GM19397 (cell line): ENCODE measurements at regions not wholly inside any gene's neighbourhood (a gene's known extent, or its start where the extent isn't known, plus 50 kb on each side); places are given as distances from the start of the nearest gene placed in this dataset.

Experiments
- ATAC-seq: cut with Tn5 transposase; IDR thresholded peaks from one replicate; pipeline ENCODE4 v1.9.1; 2021; ENCODE audit warnings: mild to moderate bottlenecking, moderate library complexity; ENCODE audit not compliant: unreplicated experiment

DNA sequence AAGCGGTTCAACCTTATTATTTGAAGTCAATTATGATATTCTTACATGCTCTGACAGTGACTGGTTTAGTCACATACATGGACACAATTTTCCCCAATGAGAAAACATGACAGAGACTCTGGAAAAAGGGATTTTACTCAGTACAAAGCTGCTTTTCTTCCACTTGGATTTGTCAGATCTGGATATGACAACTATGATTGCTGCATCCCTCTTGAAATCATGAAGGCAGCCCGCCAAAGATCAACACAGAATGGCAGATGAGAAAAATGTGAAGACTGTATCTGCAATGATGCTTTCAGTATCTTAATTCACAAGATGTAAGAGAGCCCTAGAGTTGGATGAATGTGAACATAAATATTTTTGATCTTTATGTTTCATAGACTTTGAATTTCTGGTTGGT is 439.6 kb downstream of the CDH8 start:
- no peak for ATAC-seq

DNA sequence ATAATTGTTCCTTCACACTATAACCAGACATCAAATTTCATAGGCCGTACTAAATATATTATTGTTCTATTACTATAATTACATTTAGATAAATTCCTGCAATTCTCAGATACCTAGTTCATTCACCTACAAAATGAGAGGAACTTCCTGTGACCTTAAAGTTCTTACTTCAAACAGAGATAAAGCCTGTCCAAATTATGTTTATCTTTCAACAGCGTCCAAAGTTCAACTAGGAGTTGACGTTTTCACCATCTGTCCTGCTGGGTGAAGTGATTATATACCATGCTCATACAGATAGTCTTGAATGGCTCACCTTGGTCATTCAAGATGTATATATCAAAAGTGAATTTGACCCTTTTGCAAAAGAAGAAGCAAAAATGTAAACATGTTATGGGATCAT is 440.6 kb downstream of the CDH8 start:
- no peak for ATAC-seq

DNA sequence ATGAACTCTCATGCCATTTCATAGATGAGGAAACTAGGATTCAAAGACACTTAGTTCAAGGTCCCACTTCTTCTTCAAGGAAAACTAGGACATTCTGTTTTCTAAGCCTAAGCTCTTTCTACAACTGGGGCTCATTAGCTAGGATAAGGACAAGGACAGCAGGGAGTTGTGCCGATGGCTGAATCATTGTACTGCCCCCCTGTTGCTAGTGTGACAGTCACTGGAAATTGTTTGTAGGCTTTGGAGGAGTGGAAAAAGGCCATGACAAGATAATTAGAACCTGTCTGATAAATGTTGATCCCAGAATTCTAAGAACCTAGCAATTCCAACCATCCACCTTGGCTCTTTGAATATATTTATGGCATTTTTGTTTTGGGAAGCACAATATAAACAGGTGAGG is 445.7 kb downstream of the CDH8 start:
- no peak for ATAC-seq

DNA sequence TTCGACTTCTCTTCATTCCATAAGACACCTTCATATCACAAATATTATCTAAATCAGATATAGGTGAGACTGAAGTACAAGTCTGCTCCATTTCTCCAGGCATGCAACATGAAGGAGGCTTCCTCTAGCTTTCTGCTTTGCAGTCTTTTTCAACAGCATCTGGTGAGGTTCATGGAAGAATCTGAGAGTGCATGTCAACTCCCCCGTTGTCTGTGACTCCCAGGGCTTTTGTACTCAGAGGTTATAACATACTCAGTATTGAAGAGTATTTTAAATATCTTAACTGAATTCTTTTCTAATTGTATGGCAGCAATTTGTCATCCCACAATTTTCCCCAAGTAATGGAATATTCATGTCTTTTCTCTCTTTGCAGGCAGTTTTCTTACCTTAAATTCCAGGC is 448.7 kb downstream of the CDH8 start:
- no peak for ATAC-seq

DNA sequence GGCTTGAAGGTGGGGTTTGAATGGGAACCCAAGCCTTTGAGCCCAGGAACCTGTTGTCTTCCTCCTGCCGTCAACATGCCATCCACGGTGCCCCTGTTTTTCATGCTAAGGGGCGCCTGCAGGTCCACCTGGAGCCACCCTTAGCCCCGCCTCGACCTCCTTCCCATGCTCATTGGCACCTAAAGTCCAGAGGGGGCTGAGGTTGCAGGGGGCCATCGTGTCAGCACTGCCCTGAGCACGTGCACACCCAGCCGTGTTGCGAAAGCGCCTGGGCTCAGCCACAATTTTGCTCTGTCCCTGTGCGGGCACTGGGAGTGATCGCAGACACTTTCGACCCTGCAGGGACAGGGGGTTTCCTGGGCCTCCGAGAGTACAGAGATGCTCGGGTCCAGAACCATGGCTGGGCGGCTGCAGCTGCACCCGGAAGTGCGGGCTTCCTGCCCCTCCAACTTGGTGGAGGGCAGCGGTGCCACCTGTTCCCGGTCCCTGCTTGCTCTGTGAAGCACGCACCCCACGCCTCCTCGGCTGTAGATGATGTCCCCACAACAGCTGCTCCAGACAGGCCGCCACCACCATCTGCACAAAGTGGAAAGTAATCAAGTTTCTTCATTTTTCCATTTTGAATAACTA is 454.7 kb downstream of the CDH8 start:
- no peak for ATAC-seq

DNA sequence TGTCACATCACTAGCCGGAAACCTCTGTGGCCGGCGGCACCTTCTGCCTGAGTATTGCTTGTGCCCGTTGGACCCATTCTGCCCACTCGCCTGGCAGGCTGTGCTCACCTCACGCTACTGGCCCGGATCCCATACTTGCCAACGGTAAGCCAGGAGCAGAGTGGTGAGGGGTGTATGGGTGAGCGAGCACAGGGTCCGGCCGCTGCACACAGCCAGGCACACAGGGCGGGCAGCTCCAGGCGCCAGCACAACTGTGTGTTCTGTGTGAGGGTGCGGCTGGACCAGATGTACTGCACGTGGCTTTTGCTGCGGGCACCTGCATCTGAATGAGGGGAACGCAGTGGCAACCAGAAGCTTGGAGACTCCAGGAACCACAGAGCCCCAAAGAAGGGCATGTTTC is 455.7 kb downstream of the CDH8 start:
- ATAC-seq = no peak

DNA sequence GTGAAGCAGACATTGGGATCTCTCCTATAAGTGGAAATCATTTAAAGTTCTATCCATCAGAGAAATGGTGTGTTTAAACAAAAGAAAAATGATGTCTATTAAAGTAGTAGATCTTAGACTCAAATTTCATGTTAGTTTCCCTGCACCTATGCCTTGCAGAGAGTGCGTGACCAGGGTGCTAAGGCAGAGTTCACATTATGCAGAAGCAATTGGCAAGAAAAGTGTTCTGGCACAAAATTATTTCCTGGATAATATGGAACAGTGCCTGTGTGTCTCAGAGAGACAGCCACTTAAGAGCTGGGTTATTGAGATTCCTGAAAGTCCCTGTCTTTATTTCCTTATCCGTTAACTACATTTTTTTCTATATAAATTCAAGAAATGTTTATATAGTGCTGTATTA is 457.0 kb downstream of the CDH8 start:
- no peak for ATAC-seq

DNA sequence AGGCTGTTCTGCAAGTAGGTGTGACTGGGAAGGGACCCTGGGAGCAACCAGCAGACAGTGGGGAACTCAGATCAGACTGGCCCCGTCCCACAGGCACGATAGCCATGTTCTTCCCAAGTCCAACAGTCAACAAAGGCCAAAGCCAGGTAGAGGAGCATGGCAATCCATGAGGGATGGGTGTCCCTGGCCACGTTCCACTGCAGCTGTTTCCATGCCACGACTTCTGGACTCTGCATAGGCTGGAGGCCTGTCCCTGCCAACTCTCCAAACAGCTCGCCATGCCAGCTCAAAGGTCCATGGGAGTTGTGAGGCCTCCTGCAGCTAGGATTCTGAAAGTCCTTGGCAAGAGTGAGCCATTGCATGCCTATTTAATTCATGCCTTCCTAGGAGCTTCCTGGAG is 459.8 kb downstream of the CDH8 start:
- ATAC-seq = no peak

DNA sequence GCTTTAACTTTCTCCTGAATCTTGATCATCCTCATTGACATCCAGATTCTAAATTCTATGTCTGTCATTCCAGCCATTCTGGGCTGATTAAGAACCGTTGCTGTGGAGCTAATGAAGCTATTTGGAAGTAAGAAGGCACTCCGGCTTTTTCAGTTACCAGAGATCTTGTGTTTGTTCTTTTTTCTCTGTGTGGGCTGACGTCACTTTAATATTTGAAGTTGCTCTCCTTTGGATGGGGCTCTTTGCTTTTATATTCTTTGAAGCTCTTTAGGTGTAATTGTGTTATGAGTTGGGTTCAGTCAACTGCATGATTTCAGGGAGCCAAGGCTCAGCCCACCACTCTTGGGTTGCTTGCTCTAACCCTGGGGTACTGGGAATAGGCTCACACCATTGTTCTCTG is 460.6 kb downstream of the CDH8 start:
- no peak for ATAC-seq

DNA sequence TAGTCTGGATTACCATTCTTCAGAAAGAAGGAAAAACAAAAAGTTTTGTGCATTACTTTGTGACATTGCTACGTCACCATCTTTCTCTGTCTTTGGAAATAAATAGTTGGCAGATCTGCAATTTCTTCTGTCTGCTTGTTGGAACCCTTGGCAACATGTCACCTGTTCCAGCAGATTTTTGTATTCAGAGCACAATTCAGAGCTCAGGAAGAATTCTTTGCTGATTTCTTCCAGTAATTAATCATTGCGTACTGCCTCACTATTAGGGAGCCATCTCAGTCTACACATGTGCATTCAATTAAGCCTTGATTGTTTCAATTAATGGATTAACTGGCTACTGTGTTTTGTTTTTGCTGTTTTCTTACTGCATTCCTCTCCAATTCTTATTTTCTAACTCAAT is 467.2 kb downstream of the CDH8 start:
- no peak for ATAC-seq

DNA sequence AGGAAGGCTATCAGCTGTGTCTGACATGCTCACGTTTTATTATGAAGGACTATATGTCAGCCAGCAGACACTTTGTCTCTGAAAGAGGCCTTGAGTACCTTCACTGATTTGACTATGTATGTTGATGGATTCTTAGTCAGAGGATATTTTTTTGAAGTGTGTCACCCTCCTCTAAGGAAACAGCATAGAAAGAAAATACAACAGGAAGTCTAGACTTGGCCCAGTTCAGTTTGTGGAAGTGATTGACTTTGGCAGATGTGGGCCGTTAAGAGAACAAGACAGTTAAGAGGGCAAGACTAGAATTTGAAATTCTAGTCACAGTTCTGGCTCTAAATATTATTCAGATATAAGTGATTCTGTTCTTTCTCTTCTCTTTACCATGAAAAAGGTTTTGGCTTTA is 471.5 kb downstream of the CDH8 start:
- no peak for ATAC-seq

DNA sequence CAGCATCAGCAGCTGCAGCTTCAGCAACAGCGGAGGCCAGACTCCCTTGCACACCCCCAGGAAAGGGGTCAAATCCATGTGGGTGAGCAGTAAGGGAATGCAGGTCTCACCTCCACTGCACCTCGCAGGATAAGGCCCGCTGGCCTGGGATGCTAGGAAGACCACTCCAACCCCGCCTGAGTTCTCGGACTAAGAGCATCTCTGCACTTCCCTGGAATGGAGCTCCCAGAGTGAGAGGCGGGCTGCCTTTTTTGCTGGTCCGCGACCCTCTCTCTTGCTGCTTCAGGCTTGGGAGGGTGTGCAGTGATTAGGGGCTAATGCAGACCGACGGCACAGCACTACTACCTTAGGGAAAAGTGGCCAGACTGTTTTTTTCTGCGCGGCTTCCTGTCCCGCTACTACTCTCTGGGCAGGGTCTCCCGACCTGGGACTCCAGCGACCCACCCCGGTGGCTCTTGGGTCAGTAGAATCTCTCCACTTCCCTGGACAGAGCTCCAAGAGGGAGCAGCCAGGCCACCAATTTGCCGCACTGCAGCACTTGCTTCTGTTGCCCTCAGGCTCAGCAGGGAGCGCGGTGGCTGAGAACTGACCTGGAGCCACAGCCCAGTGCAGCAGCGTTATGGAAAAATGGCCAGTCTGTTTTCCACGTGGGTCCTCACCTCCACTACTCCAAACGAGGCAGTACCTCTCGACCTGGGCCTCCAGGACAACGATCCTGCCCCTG is 480.4 kb downstream of the CDH8 start:
- no peak for ATAC-seq

DNA sequence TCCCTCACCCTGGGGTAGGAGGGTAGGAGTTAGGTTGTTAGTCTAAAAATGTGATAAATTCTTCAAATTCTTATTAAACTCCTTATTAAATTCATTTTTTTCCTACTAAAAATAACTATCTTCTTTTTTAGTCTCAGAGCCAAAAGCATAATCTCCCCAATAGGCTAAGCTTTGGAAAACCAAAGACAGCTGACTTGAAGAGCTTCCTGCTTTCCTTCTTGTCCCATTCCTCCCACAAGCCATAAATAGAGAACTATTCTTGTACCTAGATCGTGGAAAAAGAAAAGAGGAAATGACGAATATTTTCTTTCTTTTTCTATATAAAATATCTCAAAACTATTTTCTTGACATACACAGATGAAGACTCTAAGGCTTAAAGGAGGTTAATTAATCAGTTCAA is 486.9 kb downstream of the CDH8 start:
- ATAC-seq = no peak

DNA sequence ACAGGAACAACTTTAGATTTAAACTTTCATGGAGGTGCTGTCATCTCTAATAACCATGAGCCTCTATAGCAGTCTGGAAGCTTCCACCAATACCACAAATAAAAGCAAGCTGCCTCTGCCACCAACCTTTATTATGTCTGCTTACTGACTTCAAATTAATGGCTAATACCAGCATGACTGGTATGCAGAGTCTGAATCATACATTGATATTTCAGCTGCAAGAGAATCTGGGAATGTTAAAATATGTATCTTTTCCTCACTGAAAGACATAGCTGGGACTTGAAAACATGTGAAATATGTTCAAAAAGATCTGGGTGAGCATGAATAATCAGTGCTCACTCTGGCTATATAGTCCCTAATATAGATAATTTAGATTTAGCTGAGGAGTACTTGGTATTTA is 488.6 kb downstream of the CDH8 start:
- no peak for ATAC-seq

DNA sequence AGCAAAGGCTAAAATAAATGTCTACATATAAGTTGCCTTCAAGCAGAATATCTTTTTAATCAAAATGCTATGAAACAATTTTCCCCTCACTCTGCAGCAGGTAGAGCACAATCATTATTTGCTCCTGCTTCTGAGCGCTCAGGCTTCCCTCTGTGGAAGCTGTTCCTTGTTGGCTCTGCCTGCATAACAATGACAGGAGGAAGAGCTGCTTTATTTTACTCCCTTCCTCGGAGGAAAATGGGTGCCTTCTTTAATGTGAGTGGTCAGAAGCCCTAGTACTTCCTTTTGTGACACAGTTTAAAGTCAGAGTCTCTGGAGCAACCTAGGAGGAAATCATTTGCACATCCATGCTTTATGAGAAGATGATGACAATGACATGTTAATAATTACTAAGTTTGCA is 492.1 kb downstream of the CDH8 start:
- no peak for ATAC-seq

DNA sequence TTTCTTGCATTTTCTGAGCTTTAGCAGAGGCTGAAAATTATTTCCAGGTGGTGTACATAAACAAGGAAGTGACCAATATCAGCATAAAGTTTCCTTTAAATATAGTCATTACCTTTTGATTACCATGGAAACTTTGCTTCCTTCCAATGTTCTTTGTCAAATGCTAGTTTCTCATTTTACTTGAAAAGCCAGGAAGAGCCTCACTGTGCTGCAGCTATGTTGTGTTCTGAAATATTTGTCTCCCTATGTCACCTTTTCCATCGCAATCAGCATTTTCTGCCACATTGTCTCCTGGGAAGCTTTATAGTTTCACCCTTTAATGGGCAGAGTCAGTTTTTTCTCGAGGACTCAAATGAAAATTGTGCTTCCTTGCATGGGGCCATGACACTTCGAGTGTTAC is 496.0 kb downstream of the CDH8 start:
- no peak for ATAC-seq

DNA sequence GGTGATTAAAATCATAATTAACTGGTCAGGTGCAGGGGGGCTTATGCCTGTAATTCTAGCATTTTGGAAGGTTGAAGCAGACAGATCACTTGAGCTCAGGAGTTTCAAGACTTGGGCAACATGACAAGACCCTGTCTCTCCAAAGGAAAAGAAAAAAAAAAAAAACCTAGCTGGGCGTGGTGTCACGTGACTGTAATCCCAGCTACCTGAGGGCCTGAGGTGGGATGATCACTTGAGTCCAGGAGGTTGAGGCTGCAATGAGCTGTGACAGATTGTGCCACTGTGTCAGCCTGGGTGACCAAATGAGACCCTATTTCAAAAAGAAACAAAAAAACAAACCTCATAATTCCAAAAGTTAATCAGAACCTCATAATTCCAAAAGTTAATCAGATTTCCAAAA is 505.5 kb downstream of the CDH8 start:
- ATAC-seq = no peak

DNA sequence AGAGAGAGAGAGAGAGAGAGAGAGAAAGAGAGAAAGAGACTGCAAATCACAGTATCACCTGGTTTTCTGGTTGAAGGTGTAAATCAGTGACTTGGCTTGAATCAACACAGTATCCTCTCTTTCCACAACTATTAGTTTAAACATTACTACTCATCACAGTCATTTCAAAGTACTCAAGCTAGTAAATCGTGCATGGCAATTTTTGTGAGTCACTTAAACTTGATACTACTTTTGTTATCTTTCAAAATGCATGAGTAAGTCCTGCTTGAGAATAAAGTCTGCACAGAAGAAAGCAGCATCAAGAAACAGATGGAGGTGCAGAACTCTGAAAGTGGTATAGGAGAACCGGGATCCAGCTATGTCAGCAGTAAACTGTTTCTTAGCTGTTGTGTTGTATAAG is 535.4 kb downstream of the CDH8 start:
- ATAC-seq = no peak

DNA sequence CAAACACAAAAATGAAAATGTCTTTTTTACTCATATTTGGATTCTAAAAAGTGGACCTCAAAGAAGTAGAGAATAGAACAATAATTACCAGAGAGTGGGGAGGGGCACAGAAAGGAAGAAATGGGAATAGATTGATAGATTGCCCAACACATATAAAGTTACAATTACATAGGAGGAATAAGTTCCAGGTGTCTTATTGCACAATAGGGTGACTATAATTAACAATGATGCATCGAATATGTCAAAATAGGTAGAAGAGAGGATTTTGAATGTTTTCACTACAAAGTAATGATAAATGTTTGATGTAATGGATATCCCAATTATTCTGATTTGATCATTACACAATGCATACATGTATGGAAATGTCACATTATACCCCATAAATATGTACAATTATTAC is 556.0 kb downstream of the CDH8 start:
- no peak for ATAC-seq

DNA sequence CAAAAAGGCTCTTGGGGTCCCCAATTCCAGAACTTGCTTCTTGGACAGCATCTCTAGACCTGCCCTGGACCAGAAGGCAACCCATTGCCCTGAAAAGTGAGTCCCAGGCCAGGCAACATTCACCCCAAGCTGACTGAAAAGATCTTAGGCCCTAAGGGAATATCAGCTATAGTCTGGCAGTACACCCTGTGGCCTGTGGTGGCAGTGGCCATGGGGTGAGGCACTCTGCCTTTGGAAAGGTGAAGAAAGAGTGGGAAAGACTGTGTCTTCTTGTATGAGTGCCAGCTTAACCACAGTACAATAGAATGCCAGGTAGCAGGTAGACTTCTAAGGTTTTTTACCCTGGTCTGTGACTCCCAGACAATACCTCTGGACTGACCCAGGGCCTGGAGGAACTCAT is 564.5 kb downstream of the CDH8 start:
- ATAC-seq = no peak

DNA sequence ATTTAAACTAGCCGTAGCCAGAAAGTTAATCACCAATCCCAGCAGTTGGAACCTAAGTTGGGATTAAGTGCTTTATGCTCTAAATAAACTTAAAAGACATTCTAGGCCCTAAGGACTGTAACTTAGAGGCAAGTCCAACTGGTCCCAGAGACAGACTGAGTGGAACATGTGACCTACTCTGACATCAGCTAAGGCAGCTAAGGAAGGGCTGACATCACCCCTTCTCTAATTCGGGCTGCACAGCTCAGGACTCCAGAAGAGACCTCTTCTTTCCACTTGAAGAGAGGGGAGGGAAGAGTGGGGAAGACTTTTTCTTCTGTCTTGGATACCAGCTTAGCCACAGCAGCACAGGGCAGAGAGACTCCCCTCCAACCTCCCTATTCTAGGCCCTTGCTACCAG is 565.2 kb downstream of the CDH8 start:
- ATAC-seq = no peak

DNA sequence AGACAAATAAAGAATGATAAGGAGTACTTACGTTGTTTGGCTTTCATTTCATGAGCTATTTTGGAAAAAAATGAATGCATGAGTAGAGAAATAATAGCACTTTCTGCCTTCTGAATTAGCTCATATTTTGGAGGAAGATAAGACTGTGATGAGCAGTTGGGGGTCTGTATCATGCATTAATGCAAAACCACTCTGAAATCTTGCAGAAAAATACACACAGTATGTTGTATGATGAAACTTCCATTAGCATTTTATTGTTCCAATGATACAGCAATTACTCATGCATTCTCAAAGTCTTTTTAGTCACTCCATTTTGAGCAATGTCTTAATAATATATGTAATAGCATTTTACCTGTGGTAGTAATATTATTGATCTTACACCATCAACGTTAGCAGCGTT is 571.0 kb downstream of the CDH8 start:
- no peak for ATAC-seq

DNA sequence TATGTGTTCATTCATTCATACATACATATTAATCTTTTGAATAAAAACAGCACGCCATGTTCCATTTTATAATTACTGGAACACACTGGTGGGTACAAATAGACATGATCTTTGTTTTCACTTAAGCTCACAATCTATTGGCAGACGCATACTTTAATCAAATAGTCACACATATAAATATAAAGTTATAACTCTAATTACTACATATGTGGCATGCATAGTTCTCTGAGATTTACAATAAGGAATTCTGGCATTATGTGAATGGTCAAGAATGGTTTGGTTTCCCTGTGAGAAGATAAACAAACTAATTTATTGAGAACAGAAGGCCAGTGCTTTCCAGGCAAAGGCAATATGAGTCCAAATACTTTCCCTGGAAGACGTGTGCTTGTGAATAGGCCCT is 576.2 kb downstream of the CDH8 start:
- no peak for ATAC-seq
